HepG2 (cell line): ENCODE measurements at regions not wholly inside any gene's neighbourhood (a gene's known extent, or its start where the extent isn't known, plus 50 kb on each side); places are given as distances from the start of the nearest gene placed in this dataset.

Source experiments
- ATAC-seq: fragments of 200-7000 bp; cut with Tn5 transposase; 3 replicates; pipeline ENCODE4 v1.9.1; 2020; ENCODE audit warnings: mild to moderate bottlenecking, moderate library complexity
- BruUV-seq: library from RNA; stranded (reverse); fragments of 400-500 nt; replicated peaks from 2 replicates; lab custom pipeline; 2021; lab: Mats Ljungman, UMichigan
- CTCF ChIA-PET: fragments of 300-600 bp; formaldehyde crosslinking; extraction: SDS; loops from one replicate; lab custom pipeline; 2021; ENCODE audit warnings: low total read pairs, inconsistent platforms, low intra/inter-chr PET ratio; lab: Yijun Ruan, JAX
- POLR2A ChIA-PET: fragments of 350-600 bp; sonication (Branson Sonifier 250); formaldehyde crosslinking; loops from one replicate; lab custom pipeline; 2020; ENCODE audit warnings: antibody characterized with exemption, inconsistent platforms; lab: Yijun Ruan, JAX
- DNase-seq: peaks from one replicate; pipeline ENCODE4 v3.0.0-alpha.2; 2015; ENCODE audit warnings: low spot score
- FAIRE-seq: peaks from 3 replicates; lab custom pipeline; 2011; peaks lifted over from hg19 to GRCh38; lab: Jason Lieb, UNC
- H2AFZ ChIP-seq: one replicate; pipeline ENCODE4 v1.6.1; 2011; ENCODE audit warnings: low read length, inconsistent platforms
- H3K27ac ChIP-seq: fragments of 300-600 bp; 3 replicates; pipeline ENCODE4 v1.8.0; 2011; ENCODE audit warnings: mixed run types, mild to moderate bottlenecking, mixed read lengths, low read length, inconsistent platforms; ENCODE audit not compliant: insufficient read depth; ENCODE audit errors: extremely low read length
- H3K27me3 ChIP-seq, 2 experiments: fragments of 200-600 bp in 1 of 2; 2 replicates in 1 of 2; 3 replicates in 1 of 2; pipeline versions ENCODE4 v1.6.0 to v1.8.0; 2011; ENCODE audit warnings: low read length in 2 of 2, mild to moderate bottlenecking in 2 of 2, moderate library complexity in 2 of 2, inconsistent platforms in 1 of 2; ENCODE audit not compliant: insufficient read depth in 2 of 2, control insufficient read depth in 1 of 2
- H3K36me3 ChIP-seq, 2 experiments: fragments of 200-600 bp in 1 of 2; replicated peaks in 1 of 2; 2 replicates in 1 of 2; 3 replicates in 1 of 2; pipeline versions ENCODE4 v1.5.1 to v1.8.0; 2011; ENCODE audit warnings: low read length in 2 of 2, inconsistent platforms in 1 of 2; ENCODE audit not compliant: insufficient read depth in 2 of 2, control insufficient read depth in 1 of 2
- H3K4me1 ChIP-seq: 2 replicates; pipeline ENCODE4 v1.5.1; 2012; ENCODE audit warnings: low read length, inconsistent platforms; ENCODE audit not compliant: insufficient read depth
- H3K4me2 ChIP-seq: 2 replicates; pipeline ENCODE4 v1.6.0; 2011; ENCODE audit warnings: low read depth, low read length, inconsistent platforms
- H3K4me3 ChIP-seq, 3 experiments: fragments of 200-600 bp in 1 of 3; sonication (generic), shearing (Covaris generic) in 1 of 3; replicated peaks in 1 of 3; 2 replicates each; pipeline ENCODE4 v1.5.1; 2011 to 2016; ENCODE audit warnings: low read length in 3 of 3, inconsistent platforms in 2 of 3, low read depth in 2 of 3, mild to moderate bottlenecking in 2 of 3, control low read depth in 1 of 3, mixed read lengths in 1 of 3; ENCODE audit not compliant: insufficient read depth in 1 of 3
- H3K79me2 ChIP-seq: one replicate; pipeline ENCODE4 v1.6.1; 2011; ENCODE audit warnings: low read length, inconsistent platforms; ENCODE audit not compliant: insufficient read depth
- H3K9ac ChIP-seq: 2 replicates; pipeline ENCODE4 v1.6.0; 2011; ENCODE audit warnings: mild to moderate bottlenecking, low read depth, low read length, inconsistent platforms; ENCODE audit not compliant: insufficient read depth
- H3K9me3 ChIP-seq: 2 replicates; pipeline ENCODE4 v1.5.1; 2012; ENCODE audit warnings: mild to moderate bottlenecking, low read length
- H4K20me1 ChIP-seq: 2 replicates; pipeline ENCODE4 v1.6.0; 2011; ENCODE audit warnings: inconsistent platforms, mild to moderate bottlenecking, low read length, moderate library complexity; ENCODE audit not compliant: insufficient read depth
- BORCS8-MEF2B ChIP-seq: sonication (generic); formaldehyde crosslinking; IDR thresholded peaks from 2 replicates; pipeline ENCODE4 v1.8.0; 2022; ENCODE audit warnings: mild to moderate bottlenecking, missing genetic modification reagents
- CEBPB ChIP-seq: IDR thresholded peaks from 2 replicates; pipeline ENCODE4 v1.6.1; 2011; ENCODE audit warnings: low read depth, low read length, improper control_type of control experiment, borderline replicate concordance
- CHCHD3 ChIP-seq: sonication (generic); formaldehyde crosslinking; IDR thresholded peaks from 2 replicates; pipeline ENCODE4 v1.8.0; 2022; ENCODE audit warnings: mild to moderate bottlenecking, missing genetic modification reagents, moderate library complexity
- CSRNP1 ChIP-seq: sonication (generic); formaldehyde crosslinking; IDR thresholded peaks from 2 replicates; pipeline ENCODE4 v1.8.1; 2023; ENCODE audit warnings: mild to moderate bottlenecking, missing genetic modification reagents
- HMGXB4 ChIP-seq, 2 experiments: sonication (generic) in 1 of 2; formaldehyde crosslinking in 1 of 2; IDR thresholded peaks; 2 replicates each; pipeline versions ENCODE4 v1.4.0 to v1.6.1; 2018 to 2020; ENCODE audit warnings: missing genetic modification reagents in 2 of 2, borderline replicate concordance in 1 of 2, low read depth in 1 of 2, mild to moderate bottlenecking in 1 of 2, missing biosample characterization in 1 of 2
- HNF4A ChIP-seq: sonication (generic); formaldehyde crosslinking; IDR thresholded peaks from 2 replicates; pipeline ENCODE4 v1.4.0; 2020; ENCODE audit warnings: missing genetic modification reagents
- HOMEZ ChIP-seq: IDR thresholded peaks from 2 replicates; pipeline ENCODE4 v1.6.1; 2016; ENCODE audit warnings: low read depth
- MIXL1 ChIP-seq: IDR thresholded peaks from 2 replicates; pipeline ENCODE4 v1.6.1; 2016
- NFRKB ChIP-seq: fragments of 450-650 bp; IDR thresholded peaks from 2 replicates; pipeline ENCODE4 v1.6.1; 2017
- RFX3 ChIP-seq: IDR thresholded peaks from 2 replicates; pipeline ENCODE4 v1.6.1; 2016; ENCODE audit warnings: missing biosample characterization, missing genetic modification reagents
- SIX1 ChIP-seq: sonication (generic); formaldehyde crosslinking; IDR thresholded peaks from 2 replicates; pipeline ENCODE4 v1.4.0; 2020; ENCODE audit warnings: missing genetic modification reagents, borderline replicate concordance
- STAT5B ChIP-seq: sonication (generic); formaldehyde crosslinking; IDR thresholded peaks from 2 replicates; pipeline ENCODE4 v1.4.0; 2020; ENCODE audit warnings: missing genetic modification reagents
- ZFYVE20 ChIP-seq: sonication (generic); formaldehyde crosslinking; IDR thresholded peaks from 2 replicates; pipeline ENCODE4 v1.8.0; 2023; ENCODE audit warnings: low read depth, mild to moderate bottlenecking, moderate library complexity, missing genetic modification reagents, borderline replicate concordance
- ZNF317 ChIP-seq: sonication (generic); formaldehyde crosslinking; IDR thresholded peaks from 2 replicates; pipeline ENCODE4 v1.5.0; 2020; ENCODE audit warnings: mild to moderate bottlenecking, missing genetic modification reagents
- ZNF569 ChIP-seq: sonication (generic); formaldehyde crosslinking; IDR thresholded peaks from 2 replicates; pipeline ENCODE4 v1.5.0; 2020; ENCODE audit warnings: mild to moderate bottlenecking, missing genetic modification reagents, moderate library complexity, borderline replicate concordance
- ZNF678 ChIP-seq: sonication (generic); formaldehyde crosslinking; IDR thresholded peaks from 2 replicates; pipeline ENCODE4 v1.4.0; 2020; ENCODE audit warnings: mild to moderate bottlenecking, missing genetic modification reagents
- ZNF775 ChIP-seq: sonication (generic); formaldehyde crosslinking; IDR thresholded peaks from 2 replicates; pipeline ENCODE4 v1.4.0; 2020; ENCODE audit warnings: missing genetic modification reagents, mild to moderate bottlenecking, moderate library complexity, borderline replicate concordance
- ZNF850 ChIP-seq: sonication (generic); formaldehyde crosslinking; conservative IDR thresholded peaks from 2 replicates; pipeline ENCODE4 v1.9.0; 2021; ENCODE audit warnings: mild to moderate bottlenecking, missing genetic modification reagents
- WGBS: methylation state at CpG from one replicate; pipeline ENCODE4 v1.1.6; 2017; ENCODE audit warnings: low lambda C conversion rate; 5-methylcytosine and 5-hydroxymethylcytosine counted together
- in situ Hi-C: cut with HindIII; loops from 2 replicates; pipeline ENCODE4 v1.10.0; 2017; ENCODE audit warnings: low pct_unique_long_range_greater_than_20kb; ENCODE audit not compliant: extremely low pct_ligation_motif_present
- intact Hi-C: fragments of 100-400 bp; cut with micrococcal nuclease; formaldehyde crosslinking; loops from one replicate; pipeline ENCODE4 v1.10.0; 2022; ENCODE audit not compliant: unreplicated experiment

- 53% methylated on average over 26 of the region's 28 CpGs for WGBS
- H3K9ac ChIP-seq = no peak overlapping the region
- no TSS peak for BruUV-seq
These were observed 341.4 kb downstream of the FOXL1 start for GRCh38 chr16:86919578-86920305.

More at GRCh38 chr16:86919578-86920305, 341.4 kb downstream of the FOXL1 start:
- in situ Hi-C loops = no loop called here
- DNase-seq (no peak), FAIRE-seq (no peak), ATAC-seq (no peak)
- no peaks in the 10 kb centered on the region for H3K4me1 ChIP-seq
- no peaks in the 10 kb centered on the region for H3K9me3 ChIP-seq
- H3K79me2 ChIP-seq = no peaks in the 10 kb centered on the region
- POLR2A ChIA-PET = no interaction called here
- H3K27me3 ChIP-seq = peaks cover 7 to 50% of the 10 kb centered on the region in 2 experiments; a peak in 4 of 5 replicates
- H3K27ac ChIP-seq = no peak overlapping the region
- no peak overlapping the region for H2AFZ ChIP-seq
- H3K4me3 ChIP-seq = no peak overlapping the region
- TF ChIP-seq ZNF569 (no peak), CSRNP1 (CRISPR knock-in tag) (no peak), ZNF317 (CRISPR knock-in tag) (no peak), CHCHD3 (no peak), RFX3 (CRISPR knock-in tag) (no peak), CEBPB (no peak), HMGXB4 (CRISPR knock-in tag; IDR thresholded peaks at IDR 0.05; ENCODE audit: borderline replicate concordance in 1 of 2, low read depth in 1 of 2) (no peak), HOMEZ (CRISPR knock-in tag) (no peak), ZNF775 (CRISPR knock-in tag) (no peak), ZFYVE20 (CRISPR knock-in tag) (no peak), HNF4A (CRISPR knock-in tag) (no peak), SIX1 (CRISPR knock-in tag) (no peak), BORCS8-MEF2B (no peak), ZNF678 (CRISPR knock-in tag) (no peak), ZNF850 (CRISPR knock-in tag) (no peak), STAT5B (CRISPR knock-in tag) (no peak), MIXL1 (CRISPR knock-in tag) (no peak), NFRKB (no peak)
- no peaks in the 10 kb centered on the region for H4K20me1 ChIP-seq
- no peak overlapping the region for H3K4me2 ChIP-seq
- intact Hi-C loops = no loop called here
- CTCF ChIA-PET = no interaction called here
- H3K36me3 ChIP-seq = no peaks in the 10 kb centered on the region
